Fibroblast of lung (primary cell): ENCODE measurements at regions not wholly inside any gene's neighbourhood (a gene's known extent, or its start where the extent isn't known, plus 50 kb on each side); places are given as distances from the start of the nearest gene placed in this dataset.

Experiments
- DNase-seq, 2 donors: peaks; one replicate each; pipeline versions ENCODE4 v3.0.0 to v3.0.0-alpha.2; 2010; ENCODE audit warnings: low read depth in 2 of 2
- H2AFZ ChIP-seq: 2 replicates; pipeline ENCODE4 v1.5.1; 2012; ENCODE audit warnings: low read length, control low read depth, inconsistent platforms
- H3K27ac ChIP-seq: 2 replicates; pipeline ENCODE4 v1.5.1; 2011; ENCODE audit warnings: low read length, control low read depth; ENCODE audit not compliant: insufficient read depth
- H3K27me3 ChIP-seq: 2 replicates; pipeline ENCODE4 v1.5.1; 2011; ENCODE audit warnings: mild to moderate bottlenecking, low read length; ENCODE audit not compliant: control insufficient read depth, insufficient read depth
- H3K36me3 ChIP-seq: 2 replicates; pipeline ENCODE4 v1.5.1; 2011; ENCODE audit warnings: low read length; ENCODE audit not compliant: control insufficient read depth, insufficient read depth
- H3K4me1 ChIP-seq: 2 replicates; pipeline ENCODE4 v1.5.1; 2011; ENCODE audit warnings: low read length; ENCODE audit not compliant: control insufficient read depth, insufficient read depth; ENCODE audit errors: extremely low read depth
- H3K4me2 ChIP-seq: 2 replicates; pipeline ENCODE4 v1.5.1; 2011; ENCODE audit warnings: low read length, control low read depth; ENCODE audit not compliant: insufficient read depth; ENCODE audit errors: extremely low read depth
- H3K4me3 ChIP-seq, 4 experiments: fragments of 200-600 bp in 1 of 4; sonication (generic) in 1 of 4; replicated peaks in 1 of 4; 2 replicates each; pipeline ENCODE4 v1.5.1; 2011 to 2016; ENCODE audit warnings: low read length in 4 of 4, low read depth in 3 of 4, mild to moderate bottlenecking in 3 of 4, control low read depth in 2 of 4, inconsistent platforms in 1 of 4, mixed read lengths in 1 of 4; ENCODE audit not compliant: insufficient read depth in 1 of 4; ENCODE audit errors: control extremely low read depth in 1 of 4
- H3K79me2 ChIP-seq: 2 replicates; pipeline ENCODE4 v1.5.1; 2012; ENCODE audit warnings: mild to moderate bottlenecking, low read length, inconsistent platforms; ENCODE audit not compliant: control insufficient read depth, insufficient read depth
- H3K9ac ChIP-seq: 2 replicates; pipeline ENCODE4 v1.5.1; 2011; ENCODE audit warnings: mild to moderate bottlenecking, low read length, control low read depth; ENCODE audit not compliant: insufficient read depth
- H3K9me3 ChIP-seq: 2 replicates; pipeline ENCODE4 v1.5.1; 2012; ENCODE audit warnings: low read depth, low read length; ENCODE audit not compliant: control insufficient read depth, insufficient read depth
- H4K20me1 ChIP-seq: 2 replicates; pipeline ENCODE4 v1.5.1; 2011; ENCODE audit warnings: low read length; ENCODE audit not compliant: control insufficient read depth, insufficient read depth; ENCODE audit errors: extremely low read depth
- EZH2 ChIP-seq: IDR thresholded peaks from 2 replicates; pipeline ENCODE4 v1.5.1; 2012; ENCODE audit warnings: low read length, control low read depth, mild to moderate bottlenecking; ENCODE audit errors: missing control alignments
- TF ChIP-seq, protein P1 (sequence below), 2 donors: IDR thresholded peaks in 1 of 2; conservative IDR thresholded peaks in 1 of 2; 1 replicate in 1 of 2; 2 replicates in 1 of 2; pipeline ENCODE4 v1.5.1; 2011 to 2012; ENCODE audit warnings: low read length in 2 of 2, control low read depth in 1 of 2, inconsistent platforms in 1 of 2, low read depth in 1 of 2, mild to moderate bottlenecking in 1 of 2

DNA sequence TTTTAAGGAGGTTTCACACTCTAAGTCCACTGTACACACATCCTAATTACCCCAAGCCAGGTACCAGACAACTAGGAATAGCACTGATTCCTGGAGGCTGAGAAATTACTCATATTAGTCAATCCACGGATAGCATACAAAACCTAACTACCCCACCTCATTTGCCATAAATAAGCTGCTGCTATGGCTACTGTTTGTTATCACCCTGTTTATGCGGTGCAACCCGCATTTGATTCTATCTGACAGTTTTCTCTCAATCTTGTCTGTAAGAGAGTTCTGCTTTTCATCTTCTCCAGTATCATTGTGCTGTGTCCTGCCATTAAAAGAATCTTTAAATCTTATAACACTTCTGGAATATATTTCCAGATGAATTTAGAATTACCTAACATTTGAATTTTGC lies 1496.5 kb downstream of the PLA2G4A start:
- Histone ChIP-seq H3K9me3 (no peaks in the 10 kb centered on the region), H2AFZ (no peak overlapping the region), H3K4me3 (no peak overlapping the region), H3K4me2 (no peak overlapping the region), H3K9ac (no peak overlapping the region), H3K4me1 (no peaks in the 10 kb centered on the region), H3K36me3 (no peaks in the 10 kb centered on the region), H3K27ac (no peak overlapping the region), H4K20me1 (no peaks in the 10 kb centered on the region), H3K27me3 (no peaks in the 10 kb centered on the region), H3K79me2 (no peaks in the 10 kb centered on the region)
- no peak for DNase-seq
- no peak for TF ChIP-seq EZH2
- TF ChIP-seq, protein P1, sequence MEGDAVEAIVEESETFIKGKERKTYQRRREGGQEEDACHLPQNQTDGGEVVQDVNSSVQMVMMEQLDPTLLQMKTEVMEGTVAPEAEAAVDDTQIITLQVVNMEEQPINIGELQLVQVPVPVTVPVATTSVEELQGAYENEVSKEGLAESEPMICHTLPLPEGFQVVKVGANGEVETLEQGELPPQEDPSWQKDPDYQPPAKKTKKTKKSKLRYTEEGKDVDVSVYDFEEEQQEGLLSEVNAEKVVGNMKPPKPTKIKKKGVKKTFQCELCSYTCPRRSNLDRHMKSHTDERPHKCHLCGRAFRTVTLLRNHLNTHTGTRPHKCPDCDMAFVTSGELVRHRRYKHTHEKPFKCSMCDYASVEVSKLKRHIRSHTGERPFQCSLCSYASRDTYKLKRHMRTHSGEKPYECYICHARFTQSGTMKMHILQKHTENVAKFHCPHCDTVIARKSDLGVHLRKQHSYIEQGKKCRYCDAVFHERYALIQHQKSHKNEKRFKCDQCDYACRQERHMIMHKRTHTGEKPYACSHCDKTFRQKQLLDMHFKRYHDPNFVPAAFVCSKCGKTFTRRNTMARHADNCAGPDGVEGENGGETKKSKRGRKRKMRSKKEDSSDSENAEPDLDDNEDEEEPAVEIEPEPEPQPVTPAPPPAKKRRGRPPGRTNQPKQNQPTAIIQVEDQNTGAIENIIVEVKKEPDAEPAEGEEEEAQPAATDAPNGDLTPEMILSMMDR (conservative IDR thresholded peaks at IDR 0.05 in 1 of 2, IDR thresholded peaks at IDR 0.05 in 1 of 2; ENCODE audit: low read depth in 1 of 2, low read length in 2 of 2), result no peak

DNA sequence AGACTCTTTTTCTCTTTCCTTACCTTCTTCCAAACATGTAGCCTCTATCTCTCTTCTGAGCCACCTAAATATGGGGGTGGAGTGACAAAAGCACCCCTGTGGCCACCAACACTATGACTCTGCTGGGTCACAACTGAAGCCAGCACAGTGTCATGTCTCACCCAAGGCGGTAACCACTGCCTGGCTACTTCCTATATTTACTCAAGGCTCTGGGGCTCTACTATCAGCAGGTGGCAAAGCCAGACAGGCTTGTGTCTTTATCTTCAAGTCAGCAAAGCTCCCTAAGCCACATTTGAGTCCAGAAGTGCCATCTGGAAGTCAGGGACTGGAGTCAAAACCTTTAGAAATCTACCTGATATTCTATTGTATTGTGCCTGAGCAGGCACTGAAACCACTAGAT lies 1515.2 kb downstream of the PLA2G4A start:
- H3K9ac ChIP-seq, result no peak overlapping the region
- no peaks in the 10 kb centered on the region for H3K27me3 ChIP-seq
- H3K9me3 ChIP-seq, result no peaks in the 10 kb centered on the region
- H3K4me2 ChIP-seq, result no peak overlapping the region
- H2AFZ ChIP-seq, result no peak overlapping the region
- H3K4me1 ChIP-seq, result no peaks in the 10 kb centered on the region
- no peaks in the 10 kb centered on the region for H3K36me3 ChIP-seq
- no peak overlapping the region for H3K4me3 ChIP-seq
- DNase-seq, result no peak
- H4K20me1 ChIP-seq, result no peaks in the 10 kb centered on the region
- no peaks in the 10 kb centered on the region for H3K79me2 ChIP-seq
- no peak overlapping the region for H3K27ac ChIP-seq
- TF ChIP-seq EZH2, result no peak
- TF ChIP-seq, protein P1 (conservative IDR thresholded peaks at IDR 0.05 in 1 of 2, IDR thresholded peaks at IDR 0.05 in 1 of 2; ENCODE audit: low read depth in 1 of 2, low read length in 2 of 2), result no peak

DNA sequence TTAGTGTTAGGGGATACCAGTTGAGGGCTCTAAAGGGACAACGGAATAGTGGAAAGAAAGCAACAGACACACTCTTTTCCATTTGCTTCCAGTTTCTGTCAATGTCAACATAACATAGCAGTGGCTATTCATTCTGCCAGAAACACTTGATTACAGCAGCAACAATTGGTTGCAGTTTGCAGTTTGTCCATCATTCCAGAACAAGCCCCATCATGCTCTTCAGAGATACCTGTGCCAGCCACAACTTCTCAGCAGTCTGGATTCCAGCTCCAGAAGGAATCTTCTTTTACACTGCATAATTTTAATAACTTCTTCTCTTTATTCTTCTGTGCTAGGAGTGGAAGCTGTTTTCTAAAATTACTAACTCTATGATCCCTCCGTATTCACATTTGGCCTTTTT lies 1521.4 kb downstream of the PLA2G4A start:
- H4K20me1 ChIP-seq, result no peaks in the 10 kb centered on the region
- no peak overlapping the region for H3K4me2 ChIP-seq
- H3K27me3 ChIP-seq, result no peaks in the 10 kb centered on the region
- no peak overlapping the region for H3K4me3 ChIP-seq
- H3K36me3 ChIP-seq, result no peaks in the 10 kb centered on the region
- no peak overlapping the region for H2AFZ ChIP-seq
- DNase-seq, result no peak
- H3K9me3 ChIP-seq, result no peaks in the 10 kb centered on the region
- no peak overlapping the region for H3K27ac ChIP-seq
- H3K79me2 ChIP-seq, result no peaks in the 10 kb centered on the region
- no peaks in the 10 kb centered on the region for H3K4me1 ChIP-seq
- TF ChIP-seq, protein P1 (conservative IDR thresholded peaks at IDR 0.05 in 1 of 2, IDR thresholded peaks at IDR 0.05 in 1 of 2; ENCODE audit: low read depth in 1 of 2, low read length in 2 of 2), result no peak
- TF ChIP-seq EZH2, result no peak
- H3K9ac ChIP-seq, result no peak overlapping the region
